Activated CD8-positive, alpha-beta T cell treated with anti-CD3 and anti-CD28 coated beads for 36 hours (primary cell): ENCODE measurements at regions not wholly inside any gene's neighbourhood (a gene's known extent, or its start where the extent isn't known, plus 50 kb on each side); places are given as distances from the start of the nearest gene placed in this dataset.

Experiments
- ATAC-seq: fragments of 200-7000 bp; cut with Tn5 transposase; one replicate; pipeline ENCODE4 v1.10.0; 2021; ENCODE audit warnings: mild to moderate bottlenecking, moderate library complexity
- CTCF ChIA-PET: fragments of 350-600 bp; sonication (Branson Sonifier 250); formaldehyde crosslinking; loops from one replicate; lab custom pipeline; 2021; ENCODE audit warnings: antibody characterized with exemption; lab: Charles Lee
- POLR2A ChIA-PET: fragments of 350-600 bp; sonication (Branson Sonifier 250); formaldehyde crosslinking; loops from one replicate; lab custom pipeline; 2021; ENCODE audit warnings: antibody characterized with exemption; lab: Charles Lee
- DNase-seq: peaks from one replicate; pipeline ENCODE4 v3.0.0-alpha.2; 2020
- H3K27ac Mint-ChIP-seq: one replicate; pipeline ENCODE4 v1.8.0; 2021; ENCODE audit warnings: mild to moderate bottlenecking, mixed read lengths
- H3K27me3 Mint-ChIP-seq: one replicate; pipeline ENCODE4 v1.8.0; 2021; ENCODE audit warnings: mixed read lengths
- H3K36me3 Mint-ChIP-seq: one replicate; pipeline ENCODE4 v1.8.0; 2021; ENCODE audit warnings: low read depth, mixed read lengths
- H3K4me1 Mint-ChIP-seq: one replicate; pipeline ENCODE4 v1.8.0; 2021; ENCODE audit warnings: low read depth, mixed read lengths
- H3K4me3 Mint-ChIP-seq: one replicate; pipeline ENCODE4 v1.8.0; 2021; ENCODE audit warnings: mild to moderate bottlenecking, moderate library complexity, mixed read lengths
- H3K9me3 Mint-ChIP-seq: one replicate; pipeline ENCODE4 v1.8.0; 2021; ENCODE audit warnings: mixed read lengths
- intact Hi-C: fragments of 100-400 bp; cut with micrococcal nuclease; formaldehyde crosslinking; loops from one replicate; pipeline ENCODE4 v1.10.0; 2022
- TF ChIP-seq, protein P1 (sequence below): fragments of 200-600 bp; IDR thresholded peaks from one replicate; pipeline ENCODE4 v1.8.0; 2022; ENCODE audit warnings: antibody characterized with exemption, mild to moderate bottlenecking

DNA sequence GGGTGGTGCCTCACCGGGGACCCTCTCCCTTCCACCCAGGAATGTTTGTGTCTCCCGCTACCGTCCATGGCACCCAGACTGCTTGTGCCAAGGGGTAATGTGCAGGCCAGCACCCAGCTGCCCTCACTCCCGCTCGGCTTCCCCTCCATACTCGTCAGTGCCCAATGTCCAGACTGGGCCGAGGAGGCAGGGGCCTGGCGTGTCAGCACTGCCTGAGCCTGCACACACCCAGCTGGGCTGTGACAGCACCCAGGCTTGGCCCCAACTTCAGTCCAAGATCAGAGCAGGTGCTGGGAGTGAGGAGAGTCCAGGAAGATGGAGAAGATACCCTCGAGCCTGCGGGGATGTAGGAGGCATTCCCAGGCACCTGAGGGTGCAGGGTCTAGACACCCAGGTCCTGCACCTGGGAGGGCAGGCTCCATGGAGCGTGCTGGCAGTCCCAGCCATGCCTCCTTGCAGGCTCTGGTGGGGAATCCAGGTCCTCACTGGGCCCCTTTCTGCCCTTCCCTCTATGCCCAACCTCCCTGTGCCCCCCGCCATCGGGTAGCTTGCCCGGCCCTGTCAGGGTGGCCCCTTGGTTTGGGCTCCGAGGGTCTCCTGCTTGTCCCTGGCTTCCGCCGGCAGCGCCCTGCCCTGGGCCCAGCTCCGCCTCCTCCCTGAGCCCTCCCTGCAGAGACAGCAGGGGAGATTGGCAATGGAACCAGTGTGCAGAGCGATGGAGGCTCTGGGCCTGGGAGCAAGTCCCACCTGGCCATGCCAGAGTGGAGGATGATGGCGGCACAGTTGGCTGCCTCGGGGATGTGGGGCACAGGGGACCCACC, 250.8 kb upstream of the EDIL3 start:
- Mint-ChIP-seq H3K27ac (no peak overlapping the region), H3K4me3 (no peak overlapping the region), H3K36me3 (no peaks in the 10 kb centered on the region), H3K9me3 (no peaks in the 10 kb centered on the region), H3K4me1 (no peaks in the 10 kb centered on the region), H3K27me3 (no peaks in the 10 kb centered on the region)
- DNase-seq (no peak), ATAC-seq (no peak)
- TF ChIP-seq, protein P1, sequence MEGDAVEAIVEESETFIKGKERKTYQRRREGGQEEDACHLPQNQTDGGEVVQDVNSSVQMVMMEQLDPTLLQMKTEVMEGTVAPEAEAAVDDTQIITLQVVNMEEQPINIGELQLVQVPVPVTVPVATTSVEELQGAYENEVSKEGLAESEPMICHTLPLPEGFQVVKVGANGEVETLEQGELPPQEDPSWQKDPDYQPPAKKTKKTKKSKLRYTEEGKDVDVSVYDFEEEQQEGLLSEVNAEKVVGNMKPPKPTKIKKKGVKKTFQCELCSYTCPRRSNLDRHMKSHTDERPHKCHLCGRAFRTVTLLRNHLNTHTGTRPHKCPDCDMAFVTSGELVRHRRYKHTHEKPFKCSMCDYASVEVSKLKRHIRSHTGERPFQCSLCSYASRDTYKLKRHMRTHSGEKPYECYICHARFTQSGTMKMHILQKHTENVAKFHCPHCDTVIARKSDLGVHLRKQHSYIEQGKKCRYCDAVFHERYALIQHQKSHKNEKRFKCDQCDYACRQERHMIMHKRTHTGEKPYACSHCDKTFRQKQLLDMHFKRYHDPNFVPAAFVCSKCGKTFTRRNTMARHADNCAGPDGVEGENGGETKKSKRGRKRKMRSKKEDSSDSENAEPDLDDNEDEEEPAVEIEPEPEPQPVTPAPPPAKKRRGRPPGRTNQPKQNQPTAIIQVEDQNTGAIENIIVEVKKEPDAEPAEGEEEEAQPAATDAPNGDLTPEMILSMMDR, result no peak
- intact Hi-C loops, result no loop called here
- CTCF ChIA-PET, result no interaction called here
- POLR2A ChIA-PET, result no interaction called here

DNA sequence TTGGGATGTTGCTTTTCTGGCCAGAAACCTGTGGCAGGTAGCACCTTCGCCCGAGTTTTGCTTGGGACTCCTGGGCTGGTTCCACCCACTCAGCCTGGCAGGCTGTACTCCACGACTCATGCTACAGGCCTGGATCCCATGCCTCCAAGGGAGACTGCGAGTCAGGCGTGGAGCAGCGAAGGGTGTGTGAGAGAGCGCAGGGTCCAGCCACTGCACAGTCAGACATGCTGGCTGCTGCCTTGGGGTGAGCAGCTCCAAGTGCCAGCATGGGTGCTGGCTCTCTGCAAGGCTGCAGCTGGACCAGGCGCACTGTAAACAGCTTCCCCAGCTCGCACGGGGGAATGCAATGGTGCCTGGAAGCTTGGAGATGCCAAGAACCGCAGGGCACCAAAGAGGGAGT, 249.6 kb upstream of the EDIL3 start:
- Mint-ChIP-seq H3K4me1 (no peaks in the 10 kb centered on the region), H3K27me3 (no peaks in the 10 kb centered on the region), H3K36me3 (no peaks in the 10 kb centered on the region), H3K27ac (no peak overlapping the region), H3K4me3 (no peak overlapping the region), H3K9me3 (no peaks in the 10 kb centered on the region)
- ATAC-seq, result no peak
- CTCF ChIA-PET, result no interaction called here
- TF ChIP-seq, protein P1, result no peak
- POLR2A ChIA-PET, result no interaction called here
- DNase-seq, result no peak
- intact Hi-C loops, result no loop called here

DNA sequence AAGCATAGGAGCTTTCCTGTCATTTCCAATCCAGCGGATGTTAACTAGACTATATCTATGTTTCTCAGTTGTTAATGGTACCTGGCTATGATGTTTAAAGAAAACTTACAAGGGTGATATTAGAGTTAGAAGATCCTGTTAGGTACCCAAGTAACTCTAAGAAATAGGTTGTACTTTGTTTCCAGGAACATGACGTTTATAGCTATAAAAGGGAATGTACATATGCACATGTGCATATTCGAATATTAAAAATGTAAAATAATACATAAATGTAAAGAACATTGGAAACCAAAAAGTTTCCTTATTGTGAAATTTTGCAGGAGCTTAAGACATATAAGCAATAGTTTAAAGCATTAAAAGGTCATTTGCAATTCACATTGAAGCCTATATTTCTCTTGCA, 247.7 kb upstream of the EDIL3 start:
- no peaks in the 10 kb centered on the region for H3K27me3 Mint-ChIP-seq
- H3K36me3 Mint-ChIP-seq, result no peaks in the 10 kb centered on the region
- H3K4me1 Mint-ChIP-seq, result no peaks in the 10 kb centered on the region

DNA sequence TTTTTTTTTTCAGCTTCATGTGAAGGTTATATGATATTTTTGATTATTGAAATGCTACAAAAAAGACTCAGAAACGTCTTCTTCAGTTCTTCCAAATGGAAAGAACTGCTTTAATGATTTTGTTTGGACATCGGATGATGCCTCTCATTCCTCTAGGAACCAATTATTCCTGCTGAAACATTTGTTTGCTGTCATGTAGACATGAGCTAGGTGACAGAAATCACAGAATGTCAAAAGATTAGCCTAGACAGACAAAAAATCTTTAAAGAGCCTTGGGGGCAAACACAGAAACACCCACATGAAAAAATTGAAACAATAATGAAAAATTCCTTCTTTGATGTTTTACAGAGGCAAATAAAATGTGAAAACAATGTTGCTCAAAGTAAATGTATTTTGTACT, 244.2 kb upstream of the EDIL3 start:
- no peak for ATAC-seq
- Mint-ChIP-seq H3K9me3 (no peaks in the 10 kb centered on the region), H3K27me3 (no peaks in the 10 kb centered on the region), H3K4me3 (no peak overlapping the region), H3K27ac (no peak overlapping the region), H3K36me3 (no peaks in the 10 kb centered on the region), H3K4me1 (peaks cover 4% of the 10 kb centered on the region)
- ChIA-PET POLR2A (no interaction called here), CTCF (no interaction called here)
- intact Hi-C loops, result no loop called here
- TF ChIP-seq, protein P1, result no peak
- no peak for DNase-seq

More for the DNA sequence above, 247.7 kb upstream of the EDIL3 start:
- DNase-seq, result no peak
- TF ChIP-seq, protein P1, result no peak
- ChIA-PET POLR2A (no interaction called here), CTCF (no interaction called here)
- Mint-ChIP-seq H3K4me3 (no peak overlapping the region), H3K9me3 (no peaks in the 10 kb centered on the region), H3K27ac (no peak overlapping the region)
- no peak for ATAC-seq
- intact Hi-C loops, result no loop called here

DNA sequence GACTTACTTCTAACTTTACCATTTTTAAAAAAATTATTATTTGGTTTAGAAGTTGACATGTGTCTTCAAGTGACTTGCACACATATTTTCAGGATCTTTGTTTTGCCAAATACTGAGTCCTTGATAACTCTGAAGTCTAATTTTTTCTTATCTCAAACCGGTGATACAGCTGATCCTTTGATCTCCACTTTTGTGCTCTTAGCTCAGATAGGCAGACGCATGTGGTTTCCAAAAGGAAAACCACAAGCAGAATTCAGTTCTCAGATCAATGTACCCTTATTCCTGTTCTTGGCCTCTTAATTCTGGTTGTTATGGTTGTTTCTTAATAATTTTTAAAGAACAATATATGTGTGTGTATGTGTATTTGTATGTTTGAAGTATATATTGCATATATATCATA, 238.3 kb upstream of the EDIL3 start:
- ATAC-seq, result no peak
- H3K4me1 Mint-ChIP-seq, result peaks cover 8% of the 10 kb centered on the region

More for the DNA sequence above, 238.3 kb upstream of the EDIL3 start:
- Mint-ChIP-seq H3K9me3 (no peaks in the 10 kb centered on the region), H3K4me3 (no peak overlapping the region), H3K36me3 (no peaks in the 10 kb centered on the region), H3K27ac (no peak overlapping the region), H3K27me3 (no peaks in the 10 kb centered on the region)
- intact Hi-C loops, result no loop called here
- ChIA-PET CTCF (no interaction called here), POLR2A (no interaction called here)
- no peak for DNase-seq
- TF ChIP-seq, protein P1, result no peak
